ENCODE measurements at regions not wholly inside any gene's neighbourhood (a gene's known extent, or its start where the extent isn't known, plus 50 kb on each side); places are given as distances from the start of the nearest gene placed in this dataset.

DNA sequence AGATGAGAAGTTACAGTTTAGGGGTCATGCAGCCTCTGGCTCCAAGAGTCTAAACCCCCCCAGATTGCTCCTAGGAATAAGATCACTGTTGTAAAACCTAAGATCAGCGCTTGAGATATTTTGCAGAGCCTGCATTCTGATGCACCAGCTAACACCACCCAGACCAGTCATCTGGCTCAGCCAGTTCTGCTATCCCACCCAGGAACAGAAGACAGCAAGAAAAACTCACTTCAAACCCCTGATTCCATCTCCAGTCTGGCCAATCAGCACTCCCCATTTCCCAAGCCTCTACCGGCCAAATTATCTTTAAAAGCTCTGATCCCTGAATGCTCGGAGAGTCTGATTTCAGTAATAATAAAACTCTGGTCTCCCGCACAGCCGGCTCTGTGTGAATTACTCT, 158.6 kb downstream of the ZNF664 start:
- CTCF ChIA-PET: no interaction called here
- Histone ChIP-seq H3K4me1 (ENCODE audit: control insufficient read depth in 1 of 2, insufficient read depth in 2 of 2, low read length in 2 of 2) (no peaks in the 10 kb centered on the region), H3K9me2 (ENCODE audit: insufficient read depth) (no peaks in the 10 kb centered on the region), H3K4me2 (ENCODE audit: low read length) (no peak overlapping the region), H3K27ac (ENCODE audit: low read depth, low read length) (no peak overlapping the region), H3K4me3 (replicated peaks in 1 of 2; ENCODE audit: low read depth in 1 of 2, low read length in 2 of 2) (no peak overlapping the region), H4K20me1 (ENCODE audit: insufficient read depth) (no peaks in the 10 kb centered on the region), H2AFZ (ENCODE audit: low read depth, low read length, poor library complexity, severe bottlenecking) (no peak overlapping the region), H3K27me3 (ENCODE audit: insufficient read depth, low read length) (no peaks in the 10 kb centered on the region), H3K9ac (ENCODE audit: low read length) (no peak overlapping the region), H3K79me2 (ENCODE audit: insufficient read depth, low read length) (no peaks in the 10 kb centered on the region), H3K9me3 (ENCODE audit: control insufficient read depth in 1 of 2, insufficient read depth in 1 of 2, low read depth in 1 of 2, low read length in 2 of 2) (no peaks in the 10 kb centered on the region), H3K36me3 (ENCODE audit: control insufficient read depth in 1 of 2, insufficient read depth in 2 of 2, low read length in 2 of 2) (no peaks in the 10 kb centered on the region)
- TF ChIP-seq ELF1 (IDR thresholded peaks at IDR 0.05; ENCODE audit: borderline replicate concordance, low read depth): no peak
- TF ChIP-seq, protein P1, sequence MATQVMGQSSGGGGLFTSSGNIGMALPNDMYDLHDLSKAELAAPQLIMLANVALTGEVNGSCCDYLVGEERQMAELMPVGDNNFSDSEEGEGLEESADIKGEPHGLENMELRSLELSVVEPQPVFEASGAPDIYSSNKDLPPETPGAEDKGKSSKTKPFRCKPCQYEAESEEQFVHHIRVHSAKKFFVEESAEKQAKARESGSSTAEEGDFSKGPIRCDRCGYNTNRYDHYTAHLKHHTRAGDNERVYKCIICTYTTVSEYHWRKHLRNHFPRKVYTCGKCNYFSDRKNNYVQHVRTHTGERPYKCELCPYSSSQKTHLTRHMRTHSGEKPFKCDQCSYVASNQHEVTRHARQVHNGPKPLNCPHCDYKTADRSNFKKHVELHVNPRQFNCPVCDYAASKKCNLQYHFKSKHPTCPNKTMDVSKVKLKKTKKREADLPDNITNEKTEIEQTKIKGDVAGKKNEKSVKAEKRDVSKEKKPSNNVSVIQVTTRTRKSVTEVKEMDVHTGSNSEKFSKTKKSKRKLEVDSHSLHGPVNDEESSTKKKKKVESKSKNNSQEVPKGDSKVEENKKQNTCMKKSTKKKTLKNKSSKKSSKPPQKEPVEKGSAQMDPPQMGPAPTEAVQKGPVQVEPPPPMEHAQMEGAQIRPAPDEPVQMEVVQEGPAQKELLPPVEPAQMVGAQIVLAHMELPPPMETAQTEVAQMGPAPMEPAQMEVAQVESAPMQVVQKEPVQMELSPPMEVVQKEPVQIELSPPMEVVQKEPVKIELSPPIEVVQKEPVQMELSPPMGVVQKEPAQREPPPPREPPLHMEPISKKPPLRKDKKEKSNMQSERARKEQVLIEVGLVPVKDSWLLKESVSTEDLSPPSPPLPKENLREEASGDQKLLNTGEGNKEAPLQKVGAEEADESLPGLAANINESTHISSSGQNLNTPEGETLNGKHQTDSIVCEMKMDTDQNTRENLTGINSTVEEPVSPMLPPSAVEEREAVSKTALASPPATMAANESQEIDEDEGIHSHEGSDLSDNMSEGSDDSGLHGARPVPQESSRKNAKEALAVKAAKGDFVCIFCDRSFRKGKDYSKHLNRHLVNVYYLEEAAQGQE (IDR thresholded peaks at IDR 0.05; ENCODE audit: low read depth): no peak
- no peak for TF ChIP-seq POLR2AphosphoS5 (IDR thresholded peaks at IDR 0.05; ENCODE audit: low read depth, low read length)
- no peak for TF ChIP-seq SIN3A (IDR thresholded peaks at IDR 0.05; ENCODE audit: low read depth)
- no peak for TF ChIP-seq EZH2phosphoT487 (IDR thresholded peaks at IDR 0.05; ENCODE audit: borderline replicate concordance)
- no peak for TF ChIP-seq RAD21 (IDR thresholded peaks at IDR 0.05; ENCODE audit: low read depth)
- no peak for TF ChIP-seq EGR1 (IDR thresholded peaks at IDR 0.05; ENCODE audit: low read depth)
- TF ChIP-seq POLR2A (IDR thresholded peaks at IDR 0.05; ENCODE audit: borderline replicate concordance, extremely low read depth, insufficient read depth, insufficient read length): no peak
- ATAC-seq (no peak), DNase-seq (ENCODE audit: low read depth, low spot score) (no peak)
- intact Hi-C loops (cut with micrococcal nuclease): no loop called here
- BruUV-seq (replicated peaks): no TSS peak
- RAD21 ChIA-PET (ENCODE audit: low non-redundant PET in 1 of 2, low total read pairs in 2 of 2, uncharacterized antibody in 2 of 2, unreplicated experiment in 2 of 2): no interaction called here
- POLR2A ChIA-PET: no interaction called here

DNA sequence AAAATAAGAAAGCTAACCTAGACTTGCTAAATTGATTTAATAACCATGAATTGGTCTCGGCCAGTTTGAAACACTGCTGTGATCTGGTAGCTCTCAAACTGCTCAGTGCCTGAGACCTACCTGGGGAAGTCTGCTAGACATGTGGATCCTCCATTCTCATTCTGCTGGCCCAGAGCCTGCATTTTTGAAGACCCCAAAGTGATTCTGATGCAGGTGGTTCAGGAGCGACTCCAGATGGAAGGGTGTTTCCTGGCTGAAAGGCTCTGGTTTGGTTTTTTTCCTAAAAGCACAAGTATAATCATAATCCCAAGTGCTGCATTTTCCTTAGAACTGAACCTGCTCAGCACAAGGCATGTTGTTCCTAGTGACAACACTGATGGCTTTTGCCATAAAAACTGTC, 159.5 kb downstream of the ZNF664 start:
- intact Hi-C loops (cut with micrococcal nuclease): no loop called here
- ChIA-PET CTCF (no interaction called here), RAD21 (ENCODE audit: low non-redundant PET in 1 of 2, low total read pairs in 2 of 2, uncharacterized antibody in 2 of 2, unreplicated experiment in 2 of 2) (no interaction called here), POLR2A (no interaction called here)
- no peaks in the 10 kb centered on the region for H3K9me2 ChIP-seq (ENCODE audit: insufficient read depth)
- H3K27me3 ChIP-seq (ENCODE audit: insufficient read depth, low read length): no peaks in the 10 kb centered on the region
- H2AFZ ChIP-seq (ENCODE audit: low read depth, low read length, poor library complexity, severe bottlenecking): no peak overlapping the region
- H3K4me3 ChIP-seq (replicated peaks in 1 of 2; ENCODE audit: low read depth in 1 of 2, low read length in 2 of 2): no peak overlapping the region
- H3K9me3 ChIP-seq (ENCODE audit: control insufficient read depth in 1 of 2, insufficient read depth in 1 of 2, low read depth in 1 of 2, low read length in 2 of 2): peaks cover 0 to 5% of the 10 kb centered on the region in 2 experiments; a peak in 1 of 4 replicates
- ATAC-seq: no peak
- H3K4me1 ChIP-seq (ENCODE audit: control insufficient read depth in 1 of 2, insufficient read depth in 2 of 2, low read length in 2 of 2): no peaks in the 10 kb centered on the region
- H3K36me3 ChIP-seq (ENCODE audit: control insufficient read depth in 1 of 2, insufficient read depth in 2 of 2, low read length in 2 of 2): no peaks in the 10 kb centered on the region
- no TSS peak for BruUV-seq (replicated peaks)
- no peaks in the 10 kb centered on the region for H3K79me2 ChIP-seq (ENCODE audit: insufficient read depth, low read length)
- H3K4me2 ChIP-seq (ENCODE audit: low read length): no peak overlapping the region
- no peak for DNase-seq (ENCODE audit: low read depth, low spot score)
- no peaks in the 10 kb centered on the region for H4K20me1 ChIP-seq (ENCODE audit: insufficient read depth)
- no peak overlapping the region for H3K27ac ChIP-seq (ENCODE audit: low read depth, low read length)
- H3K9ac ChIP-seq (ENCODE audit: low read length): no peak overlapping the region
- TF ChIP-seq, protein P2, sequence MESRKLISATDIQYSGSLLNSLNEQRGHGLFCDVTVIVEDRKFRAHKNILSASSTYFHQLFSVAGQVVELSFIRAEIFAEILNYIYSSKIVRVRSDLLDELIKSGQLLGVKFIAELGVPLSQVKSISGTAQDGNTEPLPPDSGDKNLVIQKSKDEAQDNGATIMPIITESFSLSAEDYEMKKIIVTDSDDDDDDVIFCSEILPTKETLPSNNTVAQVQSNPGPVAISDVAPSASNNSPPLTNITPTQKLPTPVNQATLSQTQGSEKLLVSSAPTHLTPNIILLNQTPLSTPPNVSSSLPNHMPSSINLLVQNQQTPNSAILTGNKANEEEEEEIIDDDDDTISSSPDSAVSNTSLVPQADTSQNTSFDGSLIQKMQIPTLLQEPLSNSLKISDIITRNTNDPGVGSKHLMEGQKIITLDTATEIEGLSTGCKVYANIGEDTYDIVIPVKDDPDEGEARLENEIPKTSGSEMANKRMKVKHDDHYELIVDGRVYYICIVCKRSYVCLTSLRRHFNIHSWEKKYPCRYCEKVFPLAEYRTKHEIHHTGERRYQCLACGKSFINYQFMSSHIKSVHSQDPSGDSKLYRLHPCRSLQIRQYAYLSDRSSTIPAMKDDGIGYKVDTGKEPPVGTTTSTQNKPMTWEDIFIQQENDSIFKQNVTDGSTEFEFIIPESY (IDR thresholded peaks at IDR 0.05; ENCODE audit: extremely low read depth, insufficient replicate concordance, low read length): no peak
- TF ChIP-seq POLR2AphosphoS5 (IDR thresholded peaks at IDR 0.05; ENCODE audit: low read depth, low read length) (no peak), SRF (IDR thresholded peaks at IDR 0.05; ENCODE audit: low read depth) (no peak), CBX3 (IDR thresholded peaks at IDR 0.05; ENCODE audit: low read depth) (no peak), EGR1 (IDR thresholded peaks at IDR 0.05; ENCODE audit: low read depth) (no peak), SP1 (IDR thresholded peaks at IDR 0.05; ENCODE audit: low read depth) (no peak), POLR2A (IDR thresholded peaks at IDR 0.05; ENCODE audit: borderline replicate concordance, extremely low read depth, insufficient read depth, insufficient read length) (no peak), YY1 (IDR thresholded peaks at IDR 0.05; ENCODE audit: extremely low read depth, insufficient replicate concordance, low read depth, low read length) (no peak)
- TF ChIP-seq, protein P3, sequence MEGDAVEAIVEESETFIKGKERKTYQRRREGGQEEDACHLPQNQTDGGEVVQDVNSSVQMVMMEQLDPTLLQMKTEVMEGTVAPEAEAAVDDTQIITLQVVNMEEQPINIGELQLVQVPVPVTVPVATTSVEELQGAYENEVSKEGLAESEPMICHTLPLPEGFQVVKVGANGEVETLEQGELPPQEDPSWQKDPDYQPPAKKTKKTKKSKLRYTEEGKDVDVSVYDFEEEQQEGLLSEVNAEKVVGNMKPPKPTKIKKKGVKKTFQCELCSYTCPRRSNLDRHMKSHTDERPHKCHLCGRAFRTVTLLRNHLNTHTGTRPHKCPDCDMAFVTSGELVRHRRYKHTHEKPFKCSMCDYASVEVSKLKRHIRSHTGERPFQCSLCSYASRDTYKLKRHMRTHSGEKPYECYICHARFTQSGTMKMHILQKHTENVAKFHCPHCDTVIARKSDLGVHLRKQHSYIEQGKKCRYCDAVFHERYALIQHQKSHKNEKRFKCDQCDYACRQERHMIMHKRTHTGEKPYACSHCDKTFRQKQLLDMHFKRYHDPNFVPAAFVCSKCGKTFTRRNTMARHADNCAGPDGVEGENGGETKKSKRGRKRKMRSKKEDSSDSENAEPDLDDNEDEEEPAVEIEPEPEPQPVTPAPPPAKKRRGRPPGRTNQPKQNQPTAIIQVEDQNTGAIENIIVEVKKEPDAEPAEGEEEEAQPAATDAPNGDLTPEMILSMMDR (IDR thresholded peaks at IDR 0.05 in 2 of 3, conservative IDR thresholded peaks at IDR 0.05 in 1 of 3; ENCODE audit: borderline replicate concordance in 1 of 3, insufficient read depth in 1 of 3, low read depth in 2 of 3, low read length in 2 of 3): no peak
